Bronchial epithelial cell (primary cell): ENCODE measurements at regions not wholly inside any gene's neighbourhood (a gene's known extent, or its start where the extent isn't known, plus 50 kb on each side); places are given as distances from the start of the nearest gene placed in this dataset.

Experiments
- DNase-seq: peaks from one replicate; pipeline ENCODE4 v3.0.0-alpha.2; 2010; ENCODE audit warnings: low read depth
- FAIRE-seq: peaks from 2 replicates; lab custom pipeline; 2011; peaks lifted over from hg19 to GRCh38; lab: Jason Lieb, UNC
- H3K27me3 ChIP-seq: 2 replicates; pipeline ENCODE4 v1.5.1; 2011; ENCODE audit warnings: low read length; ENCODE audit not compliant: control insufficient read depth, insufficient read depth
- H3K36me3 ChIP-seq: 2 replicates; pipeline ENCODE4 v1.5.1; 2011; ENCODE audit warnings: low read length; ENCODE audit not compliant: control insufficient read depth, insufficient read depth
- H3K4me3 ChIP-seq: 2 replicates; pipeline ENCODE4 v1.5.1; 2011; ENCODE audit warnings: mild to moderate bottlenecking, low read depth, low read length, control low read depth
- TF ChIP-seq, protein P1 (sequence below): IDR thresholded peaks from 2 replicates; pipeline ENCODE4 v1.5.1; 2011; ENCODE audit warnings: mild to moderate bottlenecking, moderate library complexity, low read length, control low read depth, inconsistent platforms; ENCODE audit not compliant: insufficient read depth, severe bottlenecking

DNA sequence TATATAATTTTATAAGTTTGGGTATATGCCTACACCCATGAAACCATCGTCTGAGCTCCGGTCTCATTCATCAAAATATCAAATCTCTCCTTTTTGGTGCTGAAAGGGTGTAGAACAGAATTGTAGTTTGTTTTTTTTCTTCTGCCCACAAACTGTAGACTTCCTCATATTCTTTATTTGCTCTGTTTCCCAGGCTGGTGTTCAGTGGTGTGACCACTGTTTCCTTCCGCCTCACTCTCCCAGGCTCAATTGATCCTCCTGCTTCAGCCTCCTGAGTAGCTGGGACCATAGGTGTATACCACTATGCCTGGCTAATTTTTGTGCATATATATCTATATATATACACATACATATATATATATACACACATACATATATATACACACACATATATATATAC lies 139.6 kb upstream of the HCRTR2 start:
- no peak for FAIRE-seq
- TF ChIP-seq, protein P1, sequence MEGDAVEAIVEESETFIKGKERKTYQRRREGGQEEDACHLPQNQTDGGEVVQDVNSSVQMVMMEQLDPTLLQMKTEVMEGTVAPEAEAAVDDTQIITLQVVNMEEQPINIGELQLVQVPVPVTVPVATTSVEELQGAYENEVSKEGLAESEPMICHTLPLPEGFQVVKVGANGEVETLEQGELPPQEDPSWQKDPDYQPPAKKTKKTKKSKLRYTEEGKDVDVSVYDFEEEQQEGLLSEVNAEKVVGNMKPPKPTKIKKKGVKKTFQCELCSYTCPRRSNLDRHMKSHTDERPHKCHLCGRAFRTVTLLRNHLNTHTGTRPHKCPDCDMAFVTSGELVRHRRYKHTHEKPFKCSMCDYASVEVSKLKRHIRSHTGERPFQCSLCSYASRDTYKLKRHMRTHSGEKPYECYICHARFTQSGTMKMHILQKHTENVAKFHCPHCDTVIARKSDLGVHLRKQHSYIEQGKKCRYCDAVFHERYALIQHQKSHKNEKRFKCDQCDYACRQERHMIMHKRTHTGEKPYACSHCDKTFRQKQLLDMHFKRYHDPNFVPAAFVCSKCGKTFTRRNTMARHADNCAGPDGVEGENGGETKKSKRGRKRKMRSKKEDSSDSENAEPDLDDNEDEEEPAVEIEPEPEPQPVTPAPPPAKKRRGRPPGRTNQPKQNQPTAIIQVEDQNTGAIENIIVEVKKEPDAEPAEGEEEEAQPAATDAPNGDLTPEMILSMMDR, result no peak

DNA sequence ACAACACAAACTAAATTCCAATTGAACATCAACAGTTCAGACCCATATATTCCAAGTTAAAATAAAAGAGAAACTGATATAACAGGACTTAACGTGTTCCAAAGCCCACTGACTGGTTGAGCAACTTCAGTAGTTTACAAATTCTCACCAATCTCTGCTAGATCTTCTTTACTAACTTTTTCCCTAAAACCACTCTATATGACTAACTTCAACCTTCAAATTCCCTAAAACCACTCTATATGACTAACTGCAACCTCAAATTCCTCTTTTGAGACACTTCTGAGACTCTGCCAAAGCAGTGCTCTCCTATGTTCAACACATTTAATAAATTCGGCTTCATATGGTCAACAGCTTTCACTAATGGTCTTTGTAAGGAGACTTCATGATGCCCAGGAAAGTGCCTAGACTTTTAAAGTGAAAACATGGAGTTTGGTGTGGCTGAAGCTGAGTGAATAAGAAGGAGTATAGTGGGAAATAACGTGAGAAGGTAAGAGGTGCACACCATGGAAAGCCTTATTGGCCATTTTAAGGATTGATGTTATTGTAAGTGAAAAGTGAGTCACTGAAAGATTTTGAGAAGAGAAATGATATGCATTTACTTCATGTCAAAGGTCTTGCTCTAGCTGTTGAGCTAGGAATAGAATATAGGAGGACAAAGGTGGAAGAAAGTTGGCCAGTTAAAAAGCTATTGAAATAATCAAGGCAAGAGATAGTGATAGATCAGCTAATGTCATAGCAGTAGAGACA lies 134.0 kb upstream of the HCRTR2 start:
- Histone ChIP-seq H3K4me3 (no peak overlapping the region), H3K27me3 (no peaks in the 10 kb centered on the region), H3K36me3 (no peaks in the 10 kb centered on the region)
- DNase-seq (peak; percentile 37), FAIRE-seq (no peak)
- TF ChIP-seq, protein P1, result no peak

More for the DNA sequence above, 139.6 kb upstream of the HCRTR2 start:
- no peak for DNase-seq
- H3K36me3 ChIP-seq, result no peaks in the 10 kb centered on the region
- H3K27me3 ChIP-seq, result no peaks in the 10 kb centered on the region
- no peak overlapping the region for H3K4me3 ChIP-seq

DNA sequence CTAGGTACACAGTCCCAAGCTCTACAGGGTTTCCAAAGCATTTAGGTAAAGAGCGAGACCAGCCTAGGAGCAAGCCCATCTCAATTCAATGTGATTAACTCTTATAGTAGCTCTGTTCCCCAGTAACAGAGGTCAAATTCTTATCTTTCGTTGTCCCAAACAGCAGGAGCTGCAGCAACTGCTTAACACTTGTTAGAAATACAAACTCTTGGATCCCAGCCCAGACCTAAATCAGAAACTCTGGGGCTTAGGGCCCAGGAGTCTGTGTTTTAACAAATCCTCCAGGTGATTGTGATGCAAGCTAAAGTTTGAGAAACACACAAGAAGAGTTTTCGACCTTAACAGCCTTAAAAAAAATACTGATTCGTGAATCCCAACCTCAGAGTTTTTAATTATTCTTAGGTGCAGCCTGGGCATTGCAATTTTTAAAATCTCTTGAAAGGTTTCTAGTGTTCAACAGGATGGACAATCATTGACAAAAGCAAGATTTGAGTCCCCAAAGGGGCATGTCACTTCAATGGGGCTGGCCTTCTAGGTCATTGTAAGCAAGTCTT lies 127.4 kb upstream of the HCRTR2 start:
- Histone ChIP-seq H3K4me3 (no peak overlapping the region), H3K27me3 (no peaks in the 10 kb centered on the region), H3K36me3 (no peaks in the 10 kb centered on the region)
- TF ChIP-seq, protein P1, result no peak
- no peak for DNase-seq
- FAIRE-seq, result no peak

DNA sequence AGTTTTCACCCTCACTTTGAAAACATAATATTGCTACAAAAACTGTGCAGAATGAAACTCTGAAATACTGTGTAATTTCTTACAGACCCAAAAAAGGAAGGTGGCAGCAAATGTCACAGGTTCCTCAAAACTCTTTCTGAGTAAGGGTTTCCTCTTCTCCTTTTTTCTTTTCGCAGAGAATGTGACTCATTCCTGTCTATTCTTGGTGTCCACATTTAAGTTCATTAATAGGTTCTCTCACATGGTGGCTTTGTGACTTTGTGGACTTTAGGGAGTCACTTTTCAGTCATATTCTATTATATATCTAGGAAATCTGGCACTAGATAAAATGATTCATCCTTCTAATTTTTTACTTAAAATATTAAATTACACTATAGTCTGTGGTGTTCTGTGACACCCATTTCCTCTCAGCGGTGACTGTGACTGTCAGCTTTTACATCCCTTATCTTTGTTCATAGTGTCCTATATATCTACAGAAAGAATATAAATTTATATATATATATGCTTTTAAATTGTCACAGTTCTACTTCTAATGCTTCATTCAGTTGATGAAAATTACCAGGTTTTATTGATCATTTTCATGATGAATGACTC lies 126.8 kb upstream of the HCRTR2 start:
- no peaks in the 10 kb centered on the region for H3K36me3 ChIP-seq
- no peak overlapping the region for H3K4me3 ChIP-seq
- H3K27me3 ChIP-seq, result no peaks in the 10 kb centered on the region
- TF ChIP-seq, protein P1, result no peak
- no peak for DNase-seq
- FAIRE-seq, result no peak

DNA sequence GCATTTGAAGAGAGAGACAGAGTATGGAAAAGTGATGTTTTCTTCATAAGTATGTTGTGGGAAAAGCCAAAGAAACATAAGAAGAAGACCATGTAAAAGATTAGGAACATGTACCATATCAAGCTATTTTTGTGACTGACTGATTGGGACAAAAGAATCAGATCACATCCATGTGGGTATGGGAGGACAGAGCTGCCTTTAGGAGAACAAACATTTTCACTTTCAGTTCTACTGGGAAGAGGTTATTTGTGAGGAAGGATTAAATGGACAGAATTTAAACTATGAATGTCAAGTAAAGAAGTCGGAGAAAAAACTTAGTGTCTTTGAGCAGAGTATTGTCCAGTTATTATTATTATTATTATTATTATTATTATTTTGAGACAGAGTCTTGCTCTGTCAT lies 124.4 kb upstream of the HCRTR2 start:
- FAIRE-seq, result no peak
- Histone ChIP-seq H3K4me3 (no peak overlapping the region), H3K27me3 (no peaks in the 10 kb centered on the region)

More for the DNA sequence above, 124.4 kb upstream of the HCRTR2 start:
- H3K36me3 ChIP-seq, result no peaks in the 10 kb centered on the region
- DNase-seq, result no peak
- TF ChIP-seq, protein P1, result no peak
